ENCODE measurements at regions not wholly inside any gene's neighbourhood (a gene's known extent, or its start where the extent isn't known, plus 50 kb on each side); places are given as distances from the start of the nearest gene placed in this dataset.

DNA sequence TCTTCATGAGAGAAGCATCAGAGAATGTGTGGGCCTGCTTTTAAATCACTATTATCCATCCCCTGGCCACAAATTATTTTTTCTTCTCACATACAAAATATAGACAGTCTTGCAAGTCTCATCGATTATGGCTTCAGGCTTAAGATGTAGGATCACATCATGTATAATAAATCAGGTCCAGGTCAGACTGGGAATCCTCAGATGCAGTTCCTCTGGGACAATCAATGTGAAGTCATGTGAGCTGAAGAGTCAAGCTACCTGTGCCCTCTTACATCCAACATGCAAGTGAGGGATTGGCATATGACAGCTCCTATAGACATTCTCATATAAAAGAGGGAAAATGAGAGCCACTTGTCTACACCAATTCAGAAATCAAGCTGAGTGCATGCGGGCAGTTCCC, 631.8 kb downstream of the PTPRU start:
- no peak for TF ChIP-seq SNAI2 (CRISPR knock-in tag; IDR thresholded peaks at IDR 0.05)
- TF ChIP-seq, protein P1, sequence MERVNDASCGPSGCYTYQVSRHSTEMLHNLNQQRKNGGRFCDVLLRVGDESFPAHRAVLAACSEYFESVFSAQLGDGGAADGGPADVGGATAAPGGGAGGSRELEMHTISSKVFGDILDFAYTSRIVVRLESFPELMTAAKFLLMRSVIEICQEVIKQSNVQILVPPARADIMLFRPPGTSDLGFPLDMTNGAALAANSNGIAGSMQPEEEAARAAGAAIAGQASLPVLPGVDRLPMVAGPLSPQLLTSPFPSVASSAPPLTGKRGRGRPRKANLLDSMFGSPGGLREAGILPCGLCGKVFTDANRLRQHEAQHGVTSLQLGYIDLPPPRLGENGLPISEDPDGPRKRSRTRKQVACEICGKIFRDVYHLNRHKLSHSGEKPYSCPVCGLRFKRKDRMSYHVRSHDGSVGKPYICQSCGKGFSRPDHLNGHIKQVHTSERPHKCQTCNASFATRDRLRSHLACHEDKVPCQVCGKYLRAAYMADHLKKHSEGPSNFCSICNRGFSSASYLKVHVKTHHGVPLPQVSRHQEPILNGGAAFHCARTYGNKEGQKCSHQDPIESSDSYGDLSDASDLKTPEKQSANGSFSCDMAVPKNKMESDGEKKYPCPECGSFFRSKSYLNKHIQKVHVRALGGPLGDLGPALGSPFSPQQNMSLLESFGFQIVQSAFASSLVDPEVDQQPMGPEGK (CRISPR knock-in tag; IDR thresholded peaks at IDR 0.05; ENCODE audit: borderline replicate concordance), result no peak
- TF ChIP-seq PPARA (CRISPR knock-in tag; IDR thresholded peaks at IDR 0.05; ENCODE audit: borderline replicate concordance), result no peak
- no peak for TF ChIP-seq ZFP30 (CRISPR knock-in tag; IDR thresholded peaks at IDR 0.05)
- TF ChIP-seq, protein P2, sequence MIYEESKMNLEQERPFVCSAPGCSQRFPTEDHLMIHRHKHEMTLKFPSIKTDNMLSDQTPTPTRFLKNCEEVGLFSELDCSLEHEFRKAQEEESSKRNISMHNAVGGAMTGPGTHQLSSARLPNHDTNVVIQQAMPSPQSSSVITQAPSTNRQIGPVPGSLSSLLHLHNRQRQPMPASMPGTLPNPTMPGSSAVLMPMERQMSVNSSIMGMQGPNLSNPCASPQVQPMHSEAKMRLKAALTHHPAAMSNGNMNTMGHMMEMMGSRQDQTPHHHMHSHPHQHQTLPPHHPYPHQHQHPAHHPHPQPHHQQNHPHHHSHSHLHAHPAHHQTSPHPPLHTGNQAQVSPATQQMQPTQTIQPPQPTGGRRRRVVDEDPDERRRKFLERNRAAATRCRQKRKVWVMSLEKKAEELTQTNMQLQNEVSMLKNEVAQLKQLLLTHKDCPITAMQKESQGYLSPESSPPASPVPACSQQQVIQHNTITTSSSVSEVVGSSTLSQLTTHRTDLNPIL (CRISPR knock-in tag; IDR thresholded peaks at IDR 0.05; ENCODE audit: low read depth), result no peak
- TF ChIP-seq ESRRG (CRISPR knock-in tag; IDR thresholded peaks at IDR 0.05), result no peak
- no peak for TF ChIP-seq ZFP3 (CRISPR knock-in tag; IDR thresholded peaks at IDR 0.05)
- TF ChIP-seq ARNTL (CRISPR knock-in tag; IDR thresholded peaks at IDR 0.05; ENCODE audit: borderline replicate concordance, low read depth), result no peak
- TF ChIP-seq, protein P3, sequence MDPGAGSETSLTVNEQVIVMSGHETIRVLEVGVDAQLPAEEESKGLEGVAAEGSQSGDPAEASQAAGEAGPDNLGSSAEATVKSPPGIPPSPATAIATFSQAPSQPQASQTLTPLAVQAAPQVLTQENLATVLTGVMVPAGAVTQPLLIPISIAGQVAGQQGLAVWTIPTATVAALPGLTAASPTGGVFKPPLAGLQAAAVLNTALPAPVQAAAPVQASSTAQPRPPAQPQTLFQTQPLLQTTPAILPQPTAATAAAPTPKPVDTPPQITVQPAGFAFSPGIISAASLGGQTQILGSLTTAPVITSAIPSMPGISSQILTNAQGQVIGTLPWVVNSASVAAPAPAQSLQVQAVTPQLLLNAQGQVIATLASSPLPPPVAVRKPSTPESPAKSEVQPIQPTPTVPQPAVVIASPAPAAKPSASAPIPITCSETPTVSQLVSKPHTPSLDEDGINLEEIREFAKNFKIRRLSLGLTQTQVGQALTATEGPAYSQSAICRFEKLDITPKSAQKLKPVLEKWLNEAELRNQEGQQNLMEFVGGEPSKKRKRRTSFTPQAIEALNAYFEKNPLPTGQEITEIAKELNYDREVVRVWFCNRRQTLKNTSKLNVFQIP (CRISPR knock-in tag; IDR thresholded peaks at IDR 0.05; ENCODE audit: borderline replicate concordance, low read depth), result no peak
- no peak for TF ChIP-seq TCF4 (CRISPR knock-in tag; IDR thresholded peaks at IDR 0.05; ENCODE audit: borderline replicate concordance)
